ENCODE measurements at regions not wholly inside any gene's neighbourhood (a gene's known extent, or its start where the extent isn't known, plus 50 kb on each side); places are given as distances from the start of the nearest gene placed in this dataset.

DNA sequence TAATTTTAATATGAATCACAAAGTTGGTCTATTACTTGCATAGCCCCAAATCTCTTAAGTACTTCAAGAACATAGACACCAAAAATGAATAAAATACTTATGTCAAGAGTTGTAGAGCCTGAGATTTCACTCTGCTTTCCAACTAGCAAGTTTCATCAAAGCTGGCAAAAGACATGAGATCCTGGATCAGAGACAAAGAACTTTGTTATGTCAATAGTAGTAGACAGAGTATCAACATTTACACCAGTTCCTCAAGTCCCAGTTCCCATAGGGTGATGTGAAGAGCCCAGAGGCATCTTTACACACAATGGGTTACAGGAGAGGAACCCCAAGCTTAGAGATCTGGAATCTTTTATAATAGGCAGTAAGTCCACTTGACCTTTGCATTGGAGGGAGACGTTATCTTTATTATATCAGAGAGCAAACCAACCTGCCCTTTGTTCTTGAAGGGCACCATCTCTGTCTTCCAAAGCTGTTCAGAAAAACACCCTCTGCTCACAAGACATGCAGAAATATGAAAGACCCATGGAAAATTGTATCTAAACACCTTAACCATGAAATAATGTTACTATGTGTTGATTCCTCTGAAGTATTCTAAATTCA is 174.4 kb upstream of the GALNT2 start:
- Histone ChIP-seq H3K27ac (ENCODE audit: low read depth in 2 of 2, low read length in 2 of 2) (no peak overlapping the region), H3K4me3 (ENCODE audit: low read length in 3 of 3) (no peak overlapping the region), H3K9ac (ENCODE audit: low read length in 3 of 3) (no peak overlapping the region), H3K27me3 (ENCODE audit: control insufficient read depth, insufficient read depth, low read length) (peaks cover 8% of the 10 kb centered on the region), H3K4me1 (ENCODE audit: control insufficient read depth in 2 of 3, insufficient read depth in 2 of 3, low read depth in 1 of 3, low read length in 3 of 3) (no peaks in the 10 kb centered on the region), H3K9me3 (ENCODE audit: control insufficient read depth in 2 of 3, insufficient read depth in 1 of 3, low read length in 3 of 3) (peaks cover 0 to 11% (median 0%) of the 10 kb centered on the region in 3 donors), H3K36me3 (ENCODE audit: control insufficient read depth in 2 of 3, insufficient read depth in 3 of 3, low read length in 3 of 3) (no peaks in the 10 kb centered on the region)
- TF ChIP-seq, protein P1, sequence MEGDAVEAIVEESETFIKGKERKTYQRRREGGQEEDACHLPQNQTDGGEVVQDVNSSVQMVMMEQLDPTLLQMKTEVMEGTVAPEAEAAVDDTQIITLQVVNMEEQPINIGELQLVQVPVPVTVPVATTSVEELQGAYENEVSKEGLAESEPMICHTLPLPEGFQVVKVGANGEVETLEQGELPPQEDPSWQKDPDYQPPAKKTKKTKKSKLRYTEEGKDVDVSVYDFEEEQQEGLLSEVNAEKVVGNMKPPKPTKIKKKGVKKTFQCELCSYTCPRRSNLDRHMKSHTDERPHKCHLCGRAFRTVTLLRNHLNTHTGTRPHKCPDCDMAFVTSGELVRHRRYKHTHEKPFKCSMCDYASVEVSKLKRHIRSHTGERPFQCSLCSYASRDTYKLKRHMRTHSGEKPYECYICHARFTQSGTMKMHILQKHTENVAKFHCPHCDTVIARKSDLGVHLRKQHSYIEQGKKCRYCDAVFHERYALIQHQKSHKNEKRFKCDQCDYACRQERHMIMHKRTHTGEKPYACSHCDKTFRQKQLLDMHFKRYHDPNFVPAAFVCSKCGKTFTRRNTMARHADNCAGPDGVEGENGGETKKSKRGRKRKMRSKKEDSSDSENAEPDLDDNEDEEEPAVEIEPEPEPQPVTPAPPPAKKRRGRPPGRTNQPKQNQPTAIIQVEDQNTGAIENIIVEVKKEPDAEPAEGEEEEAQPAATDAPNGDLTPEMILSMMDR (IDR thresholded peaks at IDR 0.05; ENCODE audit: borderline replicate concordance, extremely low read depth, insufficient read depth), result no peak
- FAIRE-seq, result no peak
- no peak for DNase-seq
- intact Hi-C loops (cut with DNase I), result no loop called here

DNA sequence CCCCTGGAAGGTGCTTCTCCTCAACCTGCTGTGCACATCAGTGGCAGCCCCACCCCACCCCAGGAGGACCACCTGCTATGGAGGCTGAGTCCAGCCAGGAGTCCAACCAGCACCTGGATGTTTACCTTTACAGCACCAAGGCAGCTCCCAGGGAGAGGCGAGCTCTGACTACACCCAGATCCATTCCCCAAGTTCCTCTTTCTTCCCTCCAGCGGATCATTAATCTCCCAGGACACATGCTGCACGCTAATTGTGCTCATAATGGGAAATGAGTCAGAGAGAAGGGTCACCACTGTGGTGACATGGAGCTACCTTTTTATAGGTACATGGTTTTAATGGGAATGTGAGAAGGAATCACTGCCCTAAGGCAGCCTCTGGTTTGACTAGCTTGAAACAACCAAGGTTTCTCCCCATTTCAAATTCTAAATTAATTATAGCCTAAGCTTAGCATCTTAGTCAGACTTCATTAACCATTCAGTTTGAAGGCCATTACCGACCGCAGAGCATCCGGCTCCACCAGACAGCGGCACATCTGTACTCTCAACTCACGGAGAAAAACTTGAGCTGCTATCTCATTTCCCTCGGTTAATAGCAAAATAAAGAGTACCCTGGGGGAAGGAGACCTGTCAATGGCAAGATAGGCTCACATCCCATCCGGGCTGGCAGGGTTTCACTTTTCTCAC is 173.1 kb upstream of the GALNT2 start:
- DNase-seq, result peak in 4 of 5 donors; percentile 50 to 79 (median 66)

DNA sequence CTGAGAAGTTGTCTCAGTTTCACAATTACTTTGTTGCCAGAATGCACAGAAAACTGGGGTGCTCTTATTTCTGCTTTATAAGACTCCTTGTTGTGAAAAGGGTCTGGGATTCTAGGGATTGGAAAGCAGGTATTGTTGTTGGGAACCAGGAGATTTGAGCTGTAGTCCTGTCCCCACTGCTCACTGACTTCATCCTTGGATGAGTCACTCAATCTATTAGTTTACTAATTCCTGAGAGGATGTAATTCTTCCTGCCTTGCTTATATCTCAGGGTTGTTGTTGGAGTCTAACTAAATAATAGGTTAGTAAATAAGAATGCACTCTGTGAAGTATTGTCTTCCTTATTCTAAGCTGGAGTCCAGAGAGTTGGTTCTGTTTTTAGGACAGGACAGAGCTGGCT is 172.5 kb upstream of the GALNT2 start:
- H3K9me3 ChIP-seq (ENCODE audit: control insufficient read depth in 2 of 3, insufficient read depth in 1 of 3, low read length in 3 of 3), result no peaks in the 10 kb centered on the region
- no peak overlapping the region for H3K4me3 ChIP-seq (ENCODE audit: low read length in 3 of 3)
- H3K27ac ChIP-seq (ENCODE audit: low read depth in 2 of 2, low read length in 2 of 2), result no peak overlapping the region
- FAIRE-seq (no peak), DNase-seq (no peak)
- H3K9ac ChIP-seq (ENCODE audit: low read length in 3 of 3), result no peak overlapping the region
- intact Hi-C loops (cut with DNase I), result no loop called here
- TF ChIP-seq, protein P1 (IDR thresholded peaks at IDR 0.05; ENCODE audit: borderline replicate concordance, extremely low read depth, insufficient read depth), result no peak
- H3K27me3 ChIP-seq (ENCODE audit: control insufficient read depth, insufficient read depth, low read length), result peaks cover 11% of the 10 kb centered on the region
- H3K4me1 ChIP-seq (ENCODE audit: control insufficient read depth in 2 of 3, insufficient read depth in 2 of 3, low read depth in 1 of 3, low read length in 3 of 3), result no peaks in the 10 kb centered on the region
- H3K36me3 ChIP-seq (ENCODE audit: control insufficient read depth in 2 of 3, insufficient read depth in 3 of 3, low read length in 3 of 3), result no peaks in the 10 kb centered on the region

More for the DNA sequence above, 173.1 kb upstream of the GALNT2 start:
- no peak overlapping the region for H3K4me3 ChIP-seq (ENCODE audit: low read length in 3 of 3)
- peaks cover 11% of the 10 kb centered on the region for H3K27me3 ChIP-seq (ENCODE audit: control insufficient read depth, insufficient read depth, low read length)
- H3K9me3 ChIP-seq (ENCODE audit: control insufficient read depth in 2 of 3, insufficient read depth in 1 of 3, low read length in 3 of 3), result no peaks in the 10 kb centered on the region
- TF ChIP-seq, protein P1 (IDR thresholded peaks at IDR 0.05; ENCODE audit: borderline replicate concordance, extremely low read depth, insufficient read depth), result no peak
- no peak for FAIRE-seq
- no peak overlapping the region for H3K27ac ChIP-seq (ENCODE audit: low read depth in 2 of 2, low read length in 2 of 2)
- intact Hi-C loops (cut with DNase I), result no loop called here
- no peak overlapping the region for H3K9ac ChIP-seq (ENCODE audit: low read length in 3 of 3)
- no peaks in the 10 kb centered on the region for H3K4me1 ChIP-seq (ENCODE audit: control insufficient read depth in 2 of 3, insufficient read depth in 2 of 3, low read depth in 1 of 3, low read length in 3 of 3)
- H3K36me3 ChIP-seq (ENCODE audit: control insufficient read depth in 2 of 3, insufficient read depth in 3 of 3, low read length in 3 of 3), result no peaks in the 10 kb centered on the region
